H1 (cell line): ENCODE measurements at regions not wholly inside any gene's neighbourhood (a gene's known extent, or its start where the extent isn't known, plus 50 kb on each side); places are given as distances from the start of the nearest gene placed in this dataset.

ENCODE experiments used
- CTCF ChIA-PET: fragments of 300-600 bp; sonication (Branson Sonifier 250); formaldehyde crosslinking; loops from one replicate; lab custom pipeline; 2021; ENCODE audit not compliant: partially characterized antibody; lab: Charles Lee
- POLR2A ChIA-PET: fragments of 300-600 bp; sonication (Branson Sonifier 250); formaldehyde crosslinking; loops from one replicate; lab custom pipeline; 2021; ENCODE audit warnings: inconsistent platforms; ENCODE audit not compliant: partially characterized antibody; lab: Charles Lee
- DNase-seq, 2 experiments: peaks; one replicate each; pipeline versions ENCODE4 v3.0.0 to v3.0.0-alpha.2; 2010 to 2022; ENCODE audit warnings: low spot score in 2 of 2, low read depth in 1 of 2, mixed read lengths in 1 of 2
- FAIRE-seq: peaks from 2 replicates; lab custom pipeline; 2011; peaks lifted over from hg19 to GRCh38; lab: Jason Lieb, UNC
- H2AFZ ChIP-seq: 2 replicates; pipeline ENCODE4 v1.8.1; 2012; ENCODE audit warnings: low read length, inconsistent platforms
- H2AK5ac ChIP-seq: 2 replicates; pipeline ENCODE4 v1.6.1; 2013; ENCODE audit warnings: low read depth, low read length
- H2BK120ac ChIP-seq: replicated peaks from 2 replicates; pipeline ENCODE3; 2013; ENCODE audit warnings: low read depth, low read length, inconsistent platforms
- H2BK12ac ChIP-seq: 2 replicates; pipeline ENCODE4 v1.6.1; 2013; ENCODE audit warnings: low read depth, low read length
- H2BK15ac ChIP-seq: 2 replicates; pipeline ENCODE4 v1.6.1; 2013; ENCODE audit warnings: low read length
- H2BK20ac ChIP-seq: 2 replicates; pipeline ENCODE4 v1.6.1; 2013; ENCODE audit warnings: low read length
- H2BK5ac ChIP-seq: 2 replicates; pipeline ENCODE4 v1.6.1; 2013; ENCODE audit warnings: low read depth, low read length
- H3K14ac ChIP-seq: 2 replicates; pipeline ENCODE4 v1.6.1; 2013; ENCODE audit warnings: inconsistent platforms; ENCODE audit not compliant: insufficient read length
- H3K18ac ChIP-seq: 2 replicates; pipeline ENCODE4 v1.6.1; 2013; ENCODE audit warnings: low read length; ENCODE audit errors: extremely low read depth
- H3K23ac ChIP-seq: 2 replicates; pipeline ENCODE4 v1.6.1; 2013; ENCODE audit warnings: inconsistent platforms; ENCODE audit not compliant: insufficient read length
- H3K23me2 ChIP-seq: 2 replicates; pipeline ENCODE4 v1.6.1; 2013; ENCODE audit warnings: low read depth, low read length
- H3K27ac ChIP-seq: 2 replicates; pipeline ENCODE4 v1.6.1; 2011; ENCODE audit warnings: low read depth, low read length, inconsistent platforms
- H3K27me3 ChIP-seq, 4 experiments: replicated peaks in 1 of 4; 1 replicate in 1 of 4; 2 replicates in 3 of 4; pipeline versions ENCODE4 v1.6.1 to v1.8.1; 2011 to 2013; ENCODE audit warnings: low read length in 3 of 4, mild to moderate bottlenecking in 3 of 4, inconsistent platforms in 2 of 4, mixed read lengths in 2 of 4, moderate library complexity in 1 of 4; ENCODE audit not compliant: control insufficient read depth in 3 of 4, insufficient read depth in 3 of 4; ENCODE audit errors: extremely low read depth in 1 of 4
- H3K36me3 ChIP-seq, 4 experiments: 2 replicates each; pipeline versions ENCODE4 v1.6.1 to v1.8.1; 2011 to 2013; ENCODE audit warnings: mild to moderate bottlenecking in 4 of 4, low read length in 3 of 4, moderate library complexity in 2 of 4, control low read depth in 1 of 4, inconsistent platforms in 1 of 4; ENCODE audit not compliant: insufficient read depth in 4 of 4, control insufficient read depth in 2 of 4
- H3K4ac ChIP-seq: replicated peaks from 2 replicates; pipeline ENCODE3; 2013; ENCODE audit warnings: low read length, low read depth, mixed read lengths, inconsistent platforms; ENCODE audit not compliant: insufficient read length
- H3K4me1 ChIP-seq, 4 experiments: replicated peaks in 1 of 4; 1 replicate in 1 of 4; 2 replicates in 3 of 4; pipeline versions ENCODE4 v1.6.1 to v1.8.1; 2011 to 2013; ENCODE audit warnings: low read length in 3 of 4, inconsistent platforms in 2 of 4, mixed read lengths in 1 of 4; ENCODE audit not compliant: insufficient read depth in 4 of 4, control insufficient read depth in 3 of 4
- H3K4me2 ChIP-seq, 2 experiments: 2 replicates each; pipeline versions ENCODE4 v1.6.1 to v1.8.1; 2011 to 2013; ENCODE audit warnings: low read depth in 2 of 2, low read length in 2 of 2, control low read depth in 1 of 2, inconsistent platforms in 1 of 2, mild to moderate bottlenecking in 1 of 2; ENCODE audit not compliant: insufficient read depth in 1 of 2
- H3K4me3 ChIP-seq, 4 experiments: fragments of 200-600, 300-600 bp in 1 of 4; sonication (generic), shearing (Covaris generic), sonication (Bioruptor Twin) in 1 of 4; 2 replicates each; pipeline versions ENCODE4 v1.5.1 to v1.8.1; 2011 to 2016; ENCODE audit warnings: low read length in 4 of 4, low read depth in 3 of 4, control low read depth in 2 of 4, inconsistent platforms in 2 of 4, mild to moderate bottlenecking in 2 of 4, mixed read lengths in 1 of 4, moderate library complexity in 1 of 4; ENCODE audit not compliant: insufficient read depth in 2 of 4; ENCODE audit errors: extremely low read depth in 1 of 4
- H3K56ac ChIP-seq: replicated peaks from 2 replicates; pipeline ENCODE3; 2013; ENCODE audit warnings: low read depth, mild to moderate bottlenecking, mixed read lengths, low read length, inconsistent platforms; ENCODE audit not compliant: insufficient read length
- H3K79me1 ChIP-seq: 2 replicates; pipeline ENCODE4 v1.6.1; 2013; ENCODE audit warnings: low read depth, low read length, control low read depth
- H3K79me2 ChIP-seq, 2 experiments: 2 replicates each; pipeline versions ENCODE4 v1.6.1 to v1.8.1; 2012 to 2013; ENCODE audit warnings: low read length in 2 of 2, mild to moderate bottlenecking in 2 of 2, inconsistent platforms in 1 of 2; ENCODE audit not compliant: insufficient read depth in 2 of 2, control insufficient read depth in 1 of 2
- H3K9ac ChIP-seq, 4 experiments: replicated peaks in 1 of 4; 1 replicate in 1 of 4; 2 replicates in 3 of 4; pipeline versions ENCODE4 v1.6.1 to v1.8.1; 2011 to 2013; ENCODE audit warnings: low read depth in 3 of 4, low read length in 3 of 4, control low read depth in 2 of 4, mild to moderate bottlenecking in 2 of 4, moderate library complexity in 2 of 4, inconsistent platforms in 1 of 4; ENCODE audit errors: extremely low read depth in 1 of 4
- H3K9me3 ChIP-seq, 2 experiments: 2 replicates each; pipeline versions ENCODE4 v1.6.1 to v1.8.1; 2012 to 2013; ENCODE audit warnings: mild to moderate bottlenecking in 2 of 2, moderate library complexity in 2 of 2, control low read depth in 1 of 2, inconsistent platforms in 1 of 2, low read depth in 1 of 2, low read length in 1 of 2, mixed read lengths in 1 of 2; ENCODE audit not compliant: insufficient read depth in 2 of 2
- H4K20me1 ChIP-seq, 2 experiments: replicated peaks in 1 of 2; 2 replicates each; pipeline versions ENCODE3 to v1.8.1; 2011 to 2013; ENCODE audit warnings: inconsistent platforms in 2 of 2, low read length in 2 of 2, mild to moderate bottlenecking in 1 of 2; ENCODE audit not compliant: insufficient read depth in 2 of 2, control insufficient read depth in 1 of 2
- H4K5ac ChIP-seq: 2 replicates; pipeline ENCODE4 v1.6.1; 2013; ENCODE audit warnings: low read length, low read depth, mixed read lengths, inconsistent platforms; ENCODE audit not compliant: insufficient read length
- H4K8ac ChIP-seq: 2 replicates; pipeline ENCODE4 v1.8.0; 2013; ENCODE audit warnings: mild to moderate bottlenecking, moderate library complexity, low read length, inconsistent platforms; ENCODE audit not compliant: insufficient read depth; ENCODE audit errors: extremely low read depth
- H4K91ac ChIP-seq: replicated peaks from 2 replicates; pipeline ENCODE3; 2013; ENCODE audit warnings: low read length, mixed read lengths, inconsistent platforms; ENCODE audit not compliant: insufficient read length
- EZH2 ChIP-seq: fragments of 200-600 bp; sonication (generic); IDR thresholded peaks from 2 replicates; pipeline ENCODE4 v1.7.1; 2012; ENCODE audit warnings: low read depth, mild to moderate bottlenecking, moderate library complexity, low read length, inconsistent platforms; ENCODE audit not compliant: severe bottlenecking
- FOSL1 ChIP-seq: IDR thresholded peaks from 2 replicates; pipeline ENCODE4 v1.6.1; 2011; ENCODE audit warnings: mild to moderate bottlenecking, low read depth, low read length, moderate library complexity; ENCODE audit not compliant: insufficient read depth
- NRF1 ChIP-seq: IDR thresholded peaks from 2 replicates; pipeline ENCODE4 v1.6.1; 2011; ENCODE audit warnings: mild to moderate bottlenecking, low read depth, low read length, improper control_type of control experiment
- SRF ChIP-seq: IDR thresholded peaks from 2 replicates; pipeline ENCODE4 v1.6.1; 2011; ENCODE audit warnings: mild to moderate bottlenecking, low read depth, low read length, moderate library complexity

- Histone ChIP-seq H2BK12ac (no peak overlapping the region; the same call in 1 of the 2 replicates), H3K27ac (no peak overlapping the region), H3K9ac (no peak overlapping the region), H3K4me2 (no peak overlapping the region)
- no peak for TF ChIP-seq EZH2
- no peak for TF ChIP-seq NRF1
- no peak for TF ChIP-seq SRF
- TF ChIP-seq FOSL1, result no peak
- TF ChIP-seq, all 59 proteins: peak for 0
- H3K18ac ChIP-seq, result no peak overlapping the region
- no peaks in the 10 kb centered on the region for H3K36me3 ChIP-seq
- no peak overlapping the region for H3K14ac ChIP-seq
- H2BK5ac ChIP-seq, result no peak overlapping the region
- H2BK120ac ChIP-seq, result no peak overlapping the region
- H2BK15ac ChIP-seq, result no peak overlapping the region
- no peaks in the 10 kb centered on the region for H3K23me2 ChIP-seq
- H3K56ac ChIP-seq, result no peak overlapping the region
- H3K27me3 ChIP-seq, result no peaks in the 10 kb centered on the region
- no peak overlapping the region for H2BK20ac ChIP-seq
- no peak overlapping the region for H4K5ac ChIP-seq
- DNase-seq, result no peak
- H3K4me3 ChIP-seq, result no peak overlapping the region
- no peaks in the 10 kb centered on the region for H3K9me3 ChIP-seq
- ChIA-PET POLR2A (no interaction called here), CTCF (interaction anchor here (0.8 to 1.9 kb wide), 5 partner anchors 17 to 181 kb away, joined by 3 to 6 read pairs (median 3); no protein-coding TSS in a partner anchor)
- no peak overlapping the region for H3K4ac ChIP-seq
- H3K79me1 ChIP-seq, result no peaks in the 10 kb centered on the region
- H4K20me1 ChIP-seq, result no peaks in the 10 kb centered on the region
- H4K91ac ChIP-seq, result no peak overlapping the region
- no peak overlapping the region for H2AFZ ChIP-seq
- H2AK5ac ChIP-seq, result no peak overlapping the region
- H3K79me2 ChIP-seq, result no peaks in the 10 kb centered on the region
- no peak for FAIRE-seq
- no peak overlapping the region for H4K8ac ChIP-seq
- no peak overlapping the region for H3K23ac ChIP-seq
- no peaks in the 10 kb centered on the region for H3K4me1 ChIP-seq
Observed at GRCh38 chr1:238089615-238090014, 198.9 kb upstream of the ZP4 start.
